ENCODE measurements at regions not wholly inside any gene's neighbourhood (a gene's known extent, or its start where the extent isn't known, plus 50 kb on each side); places are given as distances from the start of the nearest gene placed in this dataset.

DNA sequence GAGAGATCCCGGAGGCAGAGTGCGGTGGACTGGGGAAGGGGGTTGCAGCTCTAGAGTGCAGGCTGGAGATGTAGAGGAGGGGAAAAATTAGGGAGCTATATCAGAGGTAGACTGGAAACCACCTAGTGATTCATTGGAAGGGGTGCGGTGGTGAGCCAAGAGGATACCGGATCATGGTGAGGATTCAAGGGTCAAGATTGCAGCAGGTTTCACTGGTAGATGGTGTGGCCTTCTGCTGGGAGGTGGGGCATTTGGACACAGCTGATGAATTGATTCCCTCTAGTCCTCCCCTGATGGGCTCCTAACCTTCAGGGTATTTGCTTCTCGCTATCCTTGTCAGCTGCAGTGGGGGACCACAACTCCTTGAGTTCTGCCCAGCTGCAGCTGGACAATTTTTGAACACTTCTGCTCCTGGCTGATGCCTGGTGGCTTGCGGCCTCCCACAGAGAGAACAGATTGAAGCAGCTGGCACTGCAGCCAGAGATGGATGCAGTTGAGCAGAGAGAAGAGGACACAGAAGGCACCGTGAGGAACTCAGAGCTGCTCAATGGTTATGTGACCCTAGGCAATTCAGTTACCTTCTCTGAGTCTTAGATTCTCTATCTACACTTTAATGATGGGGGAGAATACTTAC lies 134.4 kb upstream of the ABCA1 start:
- H3K9me3 ChIP-seq (ENCODE audit: control insufficient read depth in 1 of 2, insufficient read depth in 1 of 2, low read length in 2 of 2), result no peaks in the 10 kb centered on the region
- Mint-ChIP-seq H3K27ac (no peak overlapping the region), H3K4me1 (ENCODE audit: low read depth) (peaks cover 20% of the 10 kb centered on the region), H3K9me3 (no peaks in the 10 kb centered on the region), H3K4me3 (no peak overlapping the region), H3K36me3 (ENCODE audit: low read depth) (no peaks in the 10 kb centered on the region), H3K27me3 (no peaks in the 10 kb centered on the region)
- POLR2A ChIA-PET, result no interaction called here
- DNase-seq, result no peak
- intact Hi-C loops (cut with DNase I, micrococcal nuclease), result no loop called here
- no peak overlapping the region for H3K4me3 ChIP-seq (ENCODE audit: low read length)
- no peak overlapping the region for H3K27ac ChIP-seq (ENCODE audit: low read depth in 1 of 2, low read length in 2 of 2)
- H3K27me3 ChIP-seq (ENCODE audit: control insufficient read depth in 1 of 2, insufficient read depth in 2 of 2, low read length in 2 of 2), result no peaks in the 10 kb centered on the region
- H3K4me1 ChIP-seq (ENCODE audit: insufficient read depth, low read length), result peaks cover 10% of the 10 kb centered on the region
- no peaks in the 10 kb centered on the region for H3K36me3 ChIP-seq (ENCODE audit: insufficient read depth, low read length)
- ATAC-seq (ENCODE audit: poor library complexity), result no peak
- CTCF ChIA-PET, result no interaction called here
- TF ChIP-seq, protein P1, sequence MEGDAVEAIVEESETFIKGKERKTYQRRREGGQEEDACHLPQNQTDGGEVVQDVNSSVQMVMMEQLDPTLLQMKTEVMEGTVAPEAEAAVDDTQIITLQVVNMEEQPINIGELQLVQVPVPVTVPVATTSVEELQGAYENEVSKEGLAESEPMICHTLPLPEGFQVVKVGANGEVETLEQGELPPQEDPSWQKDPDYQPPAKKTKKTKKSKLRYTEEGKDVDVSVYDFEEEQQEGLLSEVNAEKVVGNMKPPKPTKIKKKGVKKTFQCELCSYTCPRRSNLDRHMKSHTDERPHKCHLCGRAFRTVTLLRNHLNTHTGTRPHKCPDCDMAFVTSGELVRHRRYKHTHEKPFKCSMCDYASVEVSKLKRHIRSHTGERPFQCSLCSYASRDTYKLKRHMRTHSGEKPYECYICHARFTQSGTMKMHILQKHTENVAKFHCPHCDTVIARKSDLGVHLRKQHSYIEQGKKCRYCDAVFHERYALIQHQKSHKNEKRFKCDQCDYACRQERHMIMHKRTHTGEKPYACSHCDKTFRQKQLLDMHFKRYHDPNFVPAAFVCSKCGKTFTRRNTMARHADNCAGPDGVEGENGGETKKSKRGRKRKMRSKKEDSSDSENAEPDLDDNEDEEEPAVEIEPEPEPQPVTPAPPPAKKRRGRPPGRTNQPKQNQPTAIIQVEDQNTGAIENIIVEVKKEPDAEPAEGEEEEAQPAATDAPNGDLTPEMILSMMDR (IDR thresholded peaks at IDR 0.05), result no peak

DNA sequence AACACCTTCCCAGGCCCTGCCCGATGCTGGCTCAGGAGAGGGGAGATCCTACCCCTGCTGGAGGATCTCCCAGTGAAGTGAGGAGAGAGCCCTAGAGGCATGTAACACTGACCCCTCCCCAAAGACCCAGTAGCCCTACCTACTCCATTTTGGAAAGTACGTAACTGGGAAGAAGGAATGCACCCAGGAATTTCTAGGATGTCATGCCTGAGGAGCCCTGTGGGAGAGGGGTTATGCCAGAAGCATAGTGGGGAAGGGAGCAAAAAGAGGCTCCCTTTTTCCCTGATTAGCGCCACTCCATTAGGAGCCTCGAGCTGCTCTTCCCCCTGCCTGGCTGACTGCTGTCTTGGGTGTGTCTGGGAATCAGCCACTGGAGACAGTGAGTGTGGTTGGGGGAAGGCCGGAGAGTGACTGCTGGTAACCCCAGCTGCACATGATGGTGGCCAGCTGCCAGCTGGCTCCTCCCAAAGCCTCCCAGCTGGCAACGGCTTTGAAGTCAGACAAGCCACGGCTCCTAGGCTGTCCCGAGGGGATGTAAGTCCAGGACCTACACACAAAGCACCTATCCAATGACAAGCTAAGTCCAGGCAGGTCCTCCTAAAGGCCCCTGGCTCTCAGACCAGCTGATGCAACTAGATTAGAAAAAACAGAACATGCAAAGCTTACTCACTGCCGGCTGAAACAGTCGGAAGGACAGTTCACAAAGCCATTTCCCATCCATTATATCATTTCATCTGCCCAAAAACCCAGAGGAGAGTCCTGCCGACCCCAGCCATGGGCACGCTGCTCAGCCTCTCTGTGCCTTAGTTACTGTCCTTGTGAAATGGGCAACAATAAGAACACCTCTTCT lies 136.5 kb upstream of the ABCA1 start:
- ChIA-PET POLR2A (no interaction called here), CTCF (no interaction called here)
- TF ChIP-seq, protein P1 (IDR thresholded peaks at IDR 0.05), result no peak
- no peaks in the 10 kb centered on the region for H3K36me3 ChIP-seq (ENCODE audit: insufficient read depth, low read length)
- H3K4me3 ChIP-seq (ENCODE audit: low read length), result no peak overlapping the region
- intact Hi-C loops (cut with DNase I, micrococcal nuclease), result no loop called here
- ATAC-seq (ENCODE audit: poor library complexity) (no peak), DNase-seq (peak in 2 of 14 experiments; percentile 52 to 66)
- no peak overlapping the region for H3K4me3 Mint-ChIP-seq
- peaks cover 20% of the 10 kb centered on the region for H3K4me1 Mint-ChIP-seq (ENCODE audit: low read depth)
- H3K27ac ChIP-seq (ENCODE audit: low read depth in 1 of 2, low read length in 2 of 2), result no peak overlapping the region
- no peaks in the 10 kb centered on the region for H3K27me3 ChIP-seq (ENCODE audit: control insufficient read depth in 1 of 2, insufficient read depth in 2 of 2, low read length in 2 of 2)
- H3K9me3 Mint-ChIP-seq, result no peaks in the 10 kb centered on the region
- no peaks in the 10 kb centered on the region for H3K27me3 Mint-ChIP-seq
- H3K9me3 ChIP-seq (ENCODE audit: control insufficient read depth in 1 of 2, insufficient read depth in 1 of 2, low read length in 2 of 2), result no peaks in the 10 kb centered on the region
- H3K27ac Mint-ChIP-seq, result no peak overlapping the region
- H3K36me3 Mint-ChIP-seq (ENCODE audit: low read depth), result no peaks in the 10 kb centered on the region
- peaks cover 10% of the 10 kb centered on the region for H3K4me1 ChIP-seq (ENCODE audit: insufficient read depth, low read length)

DNA sequence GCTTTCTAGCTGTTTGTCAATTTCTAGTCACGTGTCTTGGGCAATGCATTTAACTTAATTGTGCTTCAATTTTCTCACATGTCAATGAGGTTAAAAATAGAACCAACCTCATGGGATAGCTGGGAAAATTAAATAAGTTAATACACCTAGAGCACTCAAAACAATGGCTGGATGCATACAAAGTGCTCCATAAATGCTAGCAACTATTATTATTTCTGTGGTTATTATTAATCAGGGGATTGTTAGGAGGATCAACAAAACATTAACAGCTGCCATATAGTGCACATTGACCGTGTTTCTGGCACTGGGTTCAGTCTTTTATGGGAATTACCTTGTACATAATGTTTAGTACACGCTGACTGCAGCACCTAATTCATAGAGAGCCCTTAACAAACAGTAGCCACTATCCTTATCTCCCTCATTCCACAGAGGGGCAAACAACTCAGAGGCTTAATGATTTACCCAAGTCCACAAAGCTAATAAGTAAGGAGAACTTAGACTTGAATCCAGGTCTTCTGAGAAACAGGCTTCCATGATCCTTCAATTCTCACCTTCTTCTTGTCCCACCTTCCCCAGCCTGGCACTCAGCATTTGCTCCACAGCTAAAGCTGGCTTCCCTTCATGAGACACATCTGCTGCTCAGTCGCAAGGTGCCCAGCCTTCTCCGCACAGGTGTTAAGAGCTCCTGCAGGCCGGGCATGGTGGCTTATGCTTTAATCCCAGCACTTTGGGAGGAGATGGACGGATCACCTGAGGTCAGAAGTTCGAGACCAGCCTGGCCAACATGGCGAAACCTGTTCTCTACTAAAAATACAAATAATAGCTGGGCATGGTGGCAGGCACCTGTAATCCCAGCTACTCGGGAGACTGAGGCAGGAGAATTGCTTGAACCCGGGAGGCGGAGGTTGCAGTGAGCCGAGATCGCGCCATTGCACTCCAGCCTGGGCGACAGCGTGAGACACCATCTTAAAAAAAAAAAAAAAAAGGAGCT lies 137.4 kb upstream of the ABCA1 start:
- no peak for ATAC-seq (ENCODE audit: poor library complexity)
- Mint-ChIP-seq H3K27me3 (no peaks in the 10 kb centered on the region), H3K4me1 (ENCODE audit: low read depth) (peaks cover 20% of the 10 kb centered on the region), H3K36me3 (ENCODE audit: low read depth) (no peaks in the 10 kb centered on the region), H3K27ac (no peak overlapping the region), H3K9me3 (no peaks in the 10 kb centered on the region), H3K4me3 (no peak overlapping the region)
- DNase-seq, result no peak
- CTCF ChIA-PET, result no interaction called here
- no peaks in the 10 kb centered on the region for H3K9me3 ChIP-seq (ENCODE audit: control insufficient read depth in 1 of 2, insufficient read depth in 1 of 2, low read length in 2 of 2)
- H3K27me3 ChIP-seq (ENCODE audit: control insufficient read depth in 1 of 2, insufficient read depth in 2 of 2, low read length in 2 of 2), result no peaks in the 10 kb centered on the region
- no peak overlapping the region for H3K4me3 ChIP-seq (ENCODE audit: low read length)
- intact Hi-C loops (cut with DNase I, micrococcal nuclease), result no loop called here
- H3K27ac ChIP-seq (ENCODE audit: low read depth in 1 of 2, low read length in 2 of 2), result no peak overlapping the region
- no peaks in the 10 kb centered on the region for H3K36me3 ChIP-seq (ENCODE audit: insufficient read depth, low read length)
- H3K4me1 ChIP-seq (ENCODE audit: insufficient read depth, low read length), result peaks cover 10% of the 10 kb centered on the region
- TF ChIP-seq, protein P1 (IDR thresholded peaks at IDR 0.05), result no peak
- POLR2A ChIA-PET, result no interaction called here
